Brain pericyte (primary cell): ENCODE measurements at regions not wholly inside any gene's neighbourhood (a gene's known extent, or its start where the extent isn't known, plus 50 kb on each side); places are given as distances from the start of the nearest gene placed in this dataset.
A peak's percentile ranks its signal among the peaks of the same experiment; 100 is the strongest.

Experiments
- DNase-seq: peaks from one replicate; pipeline ENCODE4 v3.0.0-alpha.2; 2012; ENCODE audit warnings: low read depth, low spot score

DNA sequence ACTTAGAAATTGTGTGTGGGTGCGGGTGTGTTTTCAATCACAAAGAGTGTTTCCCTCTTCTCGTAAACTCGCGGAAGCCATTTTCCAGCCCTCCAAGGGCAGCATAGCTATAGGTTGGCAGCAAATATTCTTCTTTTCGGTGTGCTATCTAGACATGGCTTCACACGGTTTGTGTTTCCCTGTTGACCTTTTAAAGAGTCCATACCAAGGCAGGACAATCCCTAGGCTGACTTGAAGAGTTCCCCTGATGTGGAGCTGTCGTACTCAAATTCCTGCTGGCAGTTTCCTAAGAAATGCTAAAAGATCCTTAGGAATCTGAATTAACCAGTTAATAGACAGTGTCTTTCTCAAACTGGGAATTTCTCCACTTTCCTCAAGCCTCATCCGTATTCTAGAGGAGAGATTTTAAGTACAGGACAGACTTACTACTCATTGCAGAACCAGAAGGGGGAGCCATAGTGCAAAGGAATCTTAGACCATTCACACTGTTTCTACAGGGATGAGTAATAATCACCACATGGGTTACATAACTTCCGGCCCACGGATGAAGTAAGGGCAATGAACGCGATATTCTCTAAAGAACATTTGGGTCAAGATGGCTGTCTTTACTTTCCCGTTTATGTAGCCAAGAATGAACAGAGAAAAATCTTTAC lies 288.6 kb upstream of the ELAC2 start:
- no peak for DNase-seq

DNA sequence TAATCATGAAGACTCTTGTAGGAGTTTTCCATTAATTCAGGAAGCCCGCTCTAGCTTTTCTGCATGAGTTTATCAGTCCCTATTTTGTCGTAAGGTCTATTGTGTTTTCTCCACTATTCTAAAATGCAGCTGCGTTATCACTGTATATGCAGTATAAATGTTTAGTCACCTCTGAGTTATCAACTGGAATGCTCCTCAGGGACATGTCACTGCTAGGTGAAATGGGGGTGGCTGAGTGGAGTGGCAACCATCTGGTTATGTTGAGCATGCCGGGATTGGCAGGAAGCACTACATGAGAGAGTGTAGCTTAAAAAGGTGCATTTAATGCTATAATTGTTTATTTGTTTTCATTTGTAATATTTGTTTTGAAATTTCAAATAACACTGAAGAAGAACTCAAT lies 285.2 kb upstream of the ELAC2 start:
- DNase-seq, result no peak

DNA sequence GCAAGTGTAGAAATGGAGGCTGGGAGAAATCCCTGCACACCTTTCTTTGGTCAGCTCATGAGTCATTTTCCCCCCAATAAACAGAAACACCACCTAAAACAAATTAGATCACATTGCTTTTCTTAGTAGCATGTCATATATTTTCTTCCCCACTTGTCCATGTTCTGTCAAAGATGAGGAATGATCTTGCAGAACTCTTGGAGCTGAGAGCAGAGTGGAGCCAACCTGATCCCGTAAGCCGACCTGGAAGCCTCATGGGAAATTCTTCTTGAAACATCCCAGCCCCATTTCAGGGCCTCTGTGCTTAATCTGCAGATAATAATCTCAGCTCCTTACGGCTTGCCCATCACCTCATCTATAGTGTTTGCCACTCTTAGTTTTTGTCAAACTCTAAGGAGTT lies 284.6 kb upstream of the ELAC2 start:
- no peak for DNase-seq

DNA sequence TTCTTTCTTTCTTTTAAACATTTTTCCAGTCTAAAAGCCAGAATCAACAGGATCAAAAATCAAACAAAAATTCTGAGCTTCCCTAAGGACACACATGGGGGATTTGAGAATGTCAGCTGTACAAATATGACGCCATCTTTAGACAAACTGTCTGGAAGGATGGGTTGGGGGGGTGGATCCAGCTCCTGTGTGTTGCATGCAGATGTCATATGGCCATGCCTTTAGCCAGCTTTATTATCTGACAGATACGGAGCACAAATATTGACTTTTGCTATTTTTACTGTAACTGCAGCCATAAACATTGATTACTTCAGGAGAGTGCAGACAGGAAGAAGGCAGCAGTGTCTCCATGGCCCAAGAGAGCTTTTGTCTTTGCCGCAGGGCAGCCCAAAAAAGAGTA lies 279.4 kb upstream of the ELAC2 start:
- peak; percentile 62 for DNase-seq

DNA sequence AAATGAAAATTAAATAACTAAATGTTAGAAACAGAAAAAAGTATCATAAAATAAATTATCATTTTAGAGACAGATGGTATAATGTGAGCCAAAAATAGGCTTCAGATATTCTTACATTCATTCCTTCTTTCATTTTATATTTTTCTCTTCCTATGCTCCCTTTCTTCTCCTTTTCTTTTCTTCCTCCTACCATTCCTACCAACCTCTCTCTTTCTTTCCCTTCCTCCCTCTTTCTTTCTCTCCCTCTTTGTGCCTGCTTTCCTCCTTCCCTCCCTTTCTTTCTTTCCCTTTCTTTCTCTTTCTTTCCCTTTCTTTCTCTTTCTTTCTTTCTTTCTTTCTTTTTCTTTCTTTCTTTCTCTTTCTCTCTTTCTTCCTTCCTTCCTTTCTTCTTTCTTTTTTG lies 275.6 kb upstream of the ELAC2 start:
- DNase-seq, result no peak

DNA sequence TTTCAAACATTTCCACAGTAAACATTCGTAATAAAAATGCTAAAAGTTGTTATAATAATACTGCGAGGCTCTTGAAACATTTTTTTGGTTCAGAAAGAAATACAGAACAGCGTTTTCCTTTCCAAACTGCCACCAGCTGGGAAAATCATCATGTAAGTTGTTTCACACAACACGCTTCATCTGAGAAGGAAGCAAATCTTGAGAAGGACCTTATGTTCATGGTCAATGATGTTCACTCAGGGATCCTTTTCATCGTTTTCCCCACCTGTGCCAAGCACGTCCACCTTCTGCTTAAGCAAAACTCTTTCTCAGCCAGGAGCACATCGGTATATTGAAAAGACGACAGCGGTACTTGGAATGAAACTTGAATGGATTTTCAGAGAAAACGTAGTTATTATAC lies 274.5 kb upstream of the ELAC2 start:
- DNase-seq, result no peak

DNA sequence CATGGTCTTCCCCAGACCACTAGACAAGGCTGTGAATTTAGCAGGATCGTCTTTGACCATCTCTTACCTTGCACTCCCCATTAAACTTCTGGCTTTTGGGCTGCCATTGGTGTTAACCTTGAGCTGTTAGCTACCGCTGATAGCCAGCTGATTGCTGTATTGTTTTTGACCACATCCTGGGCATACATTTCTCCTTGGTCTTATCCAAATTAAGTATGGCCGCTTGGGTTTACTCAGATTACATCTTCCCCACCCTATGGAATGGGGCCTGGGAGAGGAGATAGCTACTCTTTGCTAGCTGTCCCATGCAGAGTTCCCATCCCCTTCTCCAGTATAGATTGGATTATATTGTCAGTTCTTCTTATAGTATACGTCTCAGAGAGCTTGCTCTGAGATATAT lies 270.4 kb upstream of the ELAC2 start:
- DNase-seq, result no peak

DNA sequence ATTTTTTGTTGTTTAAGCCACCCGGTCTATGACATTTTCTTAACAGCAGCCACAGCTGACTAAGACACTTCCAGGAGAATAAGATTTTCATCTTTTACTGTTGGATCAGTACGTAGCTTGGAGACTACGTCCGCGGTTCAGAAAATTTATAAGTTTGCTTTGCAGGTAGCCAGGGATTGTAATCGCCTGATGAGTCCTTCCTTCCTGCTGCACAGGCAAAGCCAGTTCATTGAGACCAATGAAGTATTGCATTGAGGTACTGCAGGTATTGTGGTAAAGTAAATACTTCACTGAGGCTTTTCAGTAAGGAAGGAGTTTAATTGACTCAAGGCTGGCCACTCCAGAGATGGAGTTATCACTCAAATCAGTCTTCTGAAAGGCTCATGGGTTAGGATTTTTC lies 269.4 kb upstream of the ELAC2 start:
- no peak for DNase-seq

DNA sequence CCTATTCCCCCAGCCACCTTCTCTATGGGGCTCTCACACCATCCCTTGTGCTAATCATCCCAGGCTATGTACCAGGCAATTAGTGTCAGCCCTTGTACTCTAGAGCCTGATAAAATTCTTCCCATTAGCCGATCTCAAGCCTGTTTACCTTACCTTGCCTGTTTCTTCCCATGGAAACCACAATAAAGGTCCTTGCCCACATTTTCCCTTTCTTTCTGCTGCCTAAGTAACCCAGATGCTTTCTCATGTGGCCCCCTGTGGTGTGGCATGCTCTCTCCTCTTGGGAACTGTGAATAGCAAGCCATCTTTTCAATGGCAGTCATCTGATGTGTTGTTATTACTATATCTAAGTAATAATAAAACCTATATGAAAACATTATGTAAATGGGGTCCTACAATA lies 265.8 kb upstream of the ELAC2 start:
- no peak for DNase-seq

DNA sequence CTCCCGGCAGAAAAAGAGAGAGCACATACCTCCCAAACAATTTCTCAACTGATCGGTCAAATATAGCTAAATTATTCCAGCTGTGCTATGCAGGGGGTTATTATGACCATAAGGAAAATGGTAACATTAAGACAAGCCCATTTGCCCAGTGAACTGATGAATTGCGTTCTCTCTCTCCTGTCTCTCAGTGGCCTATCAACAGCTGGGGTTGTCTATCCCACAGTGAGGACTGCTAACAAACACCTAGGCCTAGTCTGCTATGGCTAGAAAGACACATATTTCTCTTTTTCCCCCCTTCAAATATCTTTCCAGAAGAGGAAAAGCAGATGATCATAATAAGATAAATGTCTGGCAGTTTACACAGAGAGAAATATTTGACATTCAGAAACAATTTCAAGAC lies 263.8 kb upstream of the ELAC2 start:
- DNase-seq, result no peak

DNA sequence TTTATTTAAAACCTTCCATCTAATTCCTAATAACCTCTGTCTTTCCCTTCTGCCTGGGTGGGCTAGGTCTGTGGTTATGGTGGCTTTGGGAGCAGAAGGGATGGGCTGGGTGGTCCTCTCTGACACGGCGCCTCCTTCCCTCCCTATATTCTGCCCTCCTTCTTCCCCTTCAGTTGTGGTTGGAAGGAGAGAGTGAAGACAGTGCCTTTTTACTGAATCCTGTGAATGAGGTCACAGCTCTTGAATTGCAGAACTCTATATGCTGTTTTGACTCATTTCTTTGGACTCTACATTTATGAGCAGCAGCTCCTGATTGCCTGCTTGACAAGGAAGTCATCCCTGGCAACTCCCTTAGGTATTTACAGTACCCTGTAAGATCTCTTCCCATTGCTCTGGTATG lies 256.0 kb upstream of the ELAC2 start:
- DNase-seq, result no peak

DNA sequence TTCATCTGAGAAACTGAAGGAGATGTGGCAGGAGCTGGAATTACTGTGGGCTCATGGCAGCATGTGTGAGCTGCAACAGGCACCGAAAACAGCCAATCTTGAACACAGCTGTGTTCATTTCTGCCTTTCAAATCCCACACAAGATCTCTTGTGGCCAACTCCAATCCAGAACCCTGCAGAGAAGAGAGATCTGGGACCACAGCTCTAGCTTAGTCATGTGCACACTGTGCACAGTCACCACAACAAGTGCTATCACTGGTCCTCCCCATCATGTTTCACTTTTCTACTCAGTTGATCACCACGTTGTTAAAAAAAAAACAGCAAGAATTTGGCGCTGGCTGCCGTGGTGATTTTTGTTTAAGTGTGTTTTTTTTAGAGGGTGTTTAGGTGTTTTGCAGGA lies 254.5 kb upstream of the ELAC2 start:
- DNase-seq, result no peak

DNA sequence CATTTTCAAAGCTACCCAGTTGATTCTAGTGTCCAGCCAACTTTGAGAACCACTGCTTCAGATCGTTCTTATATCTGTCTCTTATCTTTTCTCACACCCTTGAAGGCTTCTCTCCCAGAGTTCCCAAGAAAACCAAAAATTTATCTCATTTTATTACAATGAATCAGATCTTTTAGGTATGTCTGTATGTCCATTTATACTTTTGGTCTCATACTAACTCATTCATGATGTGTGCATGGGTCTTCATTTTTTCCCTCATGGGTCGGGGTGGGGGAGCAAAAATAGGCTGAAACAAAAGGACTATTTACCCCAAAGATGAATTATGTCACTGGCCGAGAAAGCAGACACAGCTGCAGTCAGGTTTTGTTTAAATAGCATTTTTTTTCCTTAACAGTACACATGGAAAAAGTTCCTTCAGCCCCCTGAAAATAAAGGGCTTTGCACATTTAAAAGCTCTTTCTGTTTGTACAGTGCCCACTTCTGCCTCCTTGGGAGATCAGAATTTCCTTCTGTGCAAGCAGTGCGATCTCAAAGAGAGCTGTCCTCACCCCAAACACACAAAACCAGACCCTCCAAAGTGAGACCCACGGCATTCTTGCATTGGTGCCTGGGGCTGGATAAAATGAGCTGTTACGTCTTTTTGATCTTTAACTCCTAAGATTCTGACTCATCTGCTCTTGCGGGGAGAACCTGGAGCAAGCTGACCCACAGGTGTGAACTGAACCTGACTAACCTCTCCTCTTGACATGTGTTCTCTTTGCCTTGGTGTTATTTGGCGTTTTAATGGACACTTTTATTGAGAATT lies 251.2 kb upstream of the ELAC2 start:
- DNase-seq, result no peak

DNA sequence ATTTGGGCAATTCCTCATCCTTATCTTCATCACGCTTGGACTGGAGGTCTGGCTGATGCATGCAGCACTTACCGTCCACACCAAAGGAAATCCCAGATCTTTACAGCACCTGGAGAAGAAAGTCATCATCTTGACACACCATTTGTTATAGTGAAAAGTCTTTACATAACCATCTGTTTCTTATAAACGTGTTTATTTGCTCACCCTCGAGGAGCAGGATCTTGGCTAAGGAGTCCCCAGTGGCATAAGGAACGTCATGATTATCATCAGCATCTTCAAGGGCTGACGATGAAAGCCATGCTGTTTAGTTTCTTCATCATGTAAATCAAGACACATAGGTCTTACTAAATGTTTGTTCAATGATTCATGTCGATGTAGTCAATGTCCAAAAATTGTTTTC lies 248.8 kb upstream of the ELAC2 start:
- peak; percentile 7 for DNase-seq

DNA sequence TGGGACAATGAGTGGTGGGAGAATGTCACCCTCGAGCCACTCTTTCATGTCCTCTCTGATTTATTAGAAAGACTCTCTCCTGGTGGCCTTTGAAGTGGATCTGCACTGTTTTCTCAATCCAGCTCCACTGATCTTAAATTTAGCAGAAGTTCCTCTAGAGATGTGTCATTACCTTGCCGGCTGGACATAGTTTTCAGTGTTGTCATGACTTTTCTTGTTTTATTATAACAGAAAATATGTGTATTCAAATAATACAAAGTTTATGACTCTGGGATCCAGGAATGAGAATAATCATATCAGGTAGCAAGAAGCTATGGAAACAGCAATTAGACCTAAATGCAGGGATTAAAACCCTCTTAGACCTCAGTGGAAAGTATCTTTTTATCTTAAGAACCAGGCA lies 247.5 kb upstream of the ELAC2 start:
- DNase-seq, result no peak

DNA sequence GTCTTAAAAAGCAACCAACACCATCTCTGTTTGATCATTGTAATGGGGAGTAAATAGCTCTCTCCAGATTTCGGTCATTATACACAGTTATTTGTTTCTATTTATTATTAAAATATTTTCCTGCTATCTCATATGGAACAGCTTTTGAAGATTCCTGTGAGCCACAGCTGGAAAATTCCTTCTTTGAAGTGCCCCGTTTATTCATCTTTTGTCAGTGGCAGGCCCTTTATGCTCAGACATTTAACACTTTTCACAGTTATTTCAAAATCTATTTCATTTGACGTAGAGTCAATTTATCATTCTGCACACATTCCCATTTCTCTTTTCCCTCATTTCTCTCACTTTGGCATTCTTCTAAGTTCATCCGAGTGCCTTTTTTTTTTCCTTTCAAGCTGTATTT lies 245.9 kb upstream of the ELAC2 start:
- no peak for DNase-seq

DNA sequence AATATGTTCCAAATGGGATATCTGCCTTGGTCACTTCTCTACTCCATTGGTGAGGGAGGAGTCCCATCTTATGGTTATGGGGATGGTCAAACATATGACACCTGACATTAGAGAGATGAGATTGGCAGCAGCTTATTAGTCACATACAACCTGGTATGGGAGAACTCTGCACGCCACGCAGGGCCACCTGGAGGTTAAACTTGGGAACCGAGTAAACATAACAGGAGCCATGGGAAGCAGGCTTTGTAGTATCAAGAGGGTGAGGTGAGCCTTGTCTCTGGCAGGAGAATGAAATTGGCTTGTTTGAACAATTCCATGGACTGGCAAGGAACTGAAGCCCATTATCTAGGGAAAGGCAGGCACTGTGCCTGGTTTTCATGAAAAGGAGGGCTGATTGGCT lies 238.7 kb upstream of the ELAC2 start:
- DNase-seq, result no peak

DNA sequence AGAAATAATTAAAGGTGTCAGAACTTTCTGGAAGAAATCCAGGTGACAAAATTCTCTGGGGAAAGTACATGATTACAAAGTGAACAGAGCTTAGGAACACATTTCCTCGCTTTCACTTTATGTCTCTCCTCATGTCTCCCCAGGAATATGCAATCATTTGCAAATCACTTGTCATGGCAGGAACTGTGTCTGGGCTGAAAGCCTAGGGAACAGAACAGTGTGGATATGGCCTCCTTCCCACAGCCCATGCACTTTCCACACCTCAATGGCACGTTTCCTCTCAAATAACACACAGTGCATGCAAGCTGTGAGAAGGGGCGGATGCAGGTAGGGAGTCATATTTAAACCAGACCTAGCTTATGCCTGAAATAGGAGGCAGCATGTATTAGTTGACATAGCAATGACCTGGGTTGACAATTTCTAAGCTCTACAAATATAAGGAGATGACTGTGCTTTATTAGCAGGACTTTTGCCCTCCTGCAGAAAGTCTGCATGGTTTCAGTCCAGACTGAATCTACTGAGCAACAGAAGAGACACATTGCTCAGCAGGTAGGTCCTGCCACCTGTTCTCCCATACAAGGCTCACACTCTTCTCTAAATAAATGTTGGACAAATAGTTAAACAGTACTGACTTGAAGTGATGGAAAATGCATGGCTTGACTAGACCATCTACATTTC lies 236.0 kb upstream of the ELAC2 start:
- DNase-seq, result no peak

DNA sequence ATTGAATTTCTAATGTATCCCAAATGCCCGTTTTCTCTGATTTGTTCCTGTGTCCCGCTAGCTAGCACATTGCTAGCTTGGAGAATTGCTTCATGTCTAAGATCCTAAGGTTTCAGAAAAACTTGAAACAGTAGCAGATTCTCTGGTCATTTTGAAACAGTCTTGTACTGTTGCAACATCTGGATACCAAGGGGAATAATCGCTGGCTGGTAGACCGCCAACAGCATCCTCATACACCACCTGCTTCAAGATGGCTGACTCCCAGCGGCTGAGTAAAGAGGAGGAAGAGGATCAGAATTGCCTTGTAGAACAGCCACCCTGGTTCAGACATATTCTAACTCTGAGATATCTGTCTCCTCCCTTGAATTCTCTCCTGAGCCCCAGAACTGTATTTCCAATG lies 226.7 kb upstream of the ELAC2 start:
- no peak for DNase-seq

DNA sequence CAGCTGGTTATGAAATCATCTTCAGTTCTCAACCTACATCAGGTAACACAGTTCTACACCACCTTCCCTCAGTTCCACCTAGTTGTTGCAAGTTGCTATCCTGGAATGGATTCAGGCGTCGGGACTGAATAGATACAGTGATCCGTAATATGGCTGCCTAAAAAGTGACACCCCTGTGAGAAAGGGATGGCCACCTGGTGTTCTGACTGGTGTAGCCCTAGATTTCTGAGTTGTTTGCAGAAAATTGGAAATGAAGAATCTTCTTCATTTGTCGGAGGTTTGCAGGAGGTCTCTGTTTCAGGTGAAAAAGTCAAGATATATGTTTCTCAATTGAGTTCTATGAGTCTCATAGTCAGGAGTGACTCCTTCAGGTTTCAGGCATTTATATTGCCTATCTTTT lies 225.8 kb upstream of the ELAC2 start:
- DNase-seq, result no peak

DNA sequence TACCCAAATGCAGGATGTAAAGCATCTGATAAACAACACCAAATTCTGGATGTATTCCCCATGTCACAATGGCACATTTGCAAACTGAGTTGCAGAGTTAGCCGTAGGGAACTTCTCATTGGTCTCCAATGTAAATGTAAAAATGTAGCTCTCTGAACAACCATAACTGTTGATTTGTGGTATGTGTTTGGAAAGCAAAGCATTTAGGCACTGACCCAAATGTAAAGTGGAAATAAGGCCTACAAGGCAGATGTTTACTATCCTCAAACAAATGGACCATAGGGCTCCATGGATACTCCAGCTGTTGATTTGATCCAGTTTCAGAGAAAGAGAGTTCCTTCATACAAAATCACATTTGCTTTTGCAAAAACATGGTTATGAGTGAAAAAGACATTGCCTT lies 223.0 kb upstream of the ELAC2 start:
- no peak for DNase-seq

DNA sequence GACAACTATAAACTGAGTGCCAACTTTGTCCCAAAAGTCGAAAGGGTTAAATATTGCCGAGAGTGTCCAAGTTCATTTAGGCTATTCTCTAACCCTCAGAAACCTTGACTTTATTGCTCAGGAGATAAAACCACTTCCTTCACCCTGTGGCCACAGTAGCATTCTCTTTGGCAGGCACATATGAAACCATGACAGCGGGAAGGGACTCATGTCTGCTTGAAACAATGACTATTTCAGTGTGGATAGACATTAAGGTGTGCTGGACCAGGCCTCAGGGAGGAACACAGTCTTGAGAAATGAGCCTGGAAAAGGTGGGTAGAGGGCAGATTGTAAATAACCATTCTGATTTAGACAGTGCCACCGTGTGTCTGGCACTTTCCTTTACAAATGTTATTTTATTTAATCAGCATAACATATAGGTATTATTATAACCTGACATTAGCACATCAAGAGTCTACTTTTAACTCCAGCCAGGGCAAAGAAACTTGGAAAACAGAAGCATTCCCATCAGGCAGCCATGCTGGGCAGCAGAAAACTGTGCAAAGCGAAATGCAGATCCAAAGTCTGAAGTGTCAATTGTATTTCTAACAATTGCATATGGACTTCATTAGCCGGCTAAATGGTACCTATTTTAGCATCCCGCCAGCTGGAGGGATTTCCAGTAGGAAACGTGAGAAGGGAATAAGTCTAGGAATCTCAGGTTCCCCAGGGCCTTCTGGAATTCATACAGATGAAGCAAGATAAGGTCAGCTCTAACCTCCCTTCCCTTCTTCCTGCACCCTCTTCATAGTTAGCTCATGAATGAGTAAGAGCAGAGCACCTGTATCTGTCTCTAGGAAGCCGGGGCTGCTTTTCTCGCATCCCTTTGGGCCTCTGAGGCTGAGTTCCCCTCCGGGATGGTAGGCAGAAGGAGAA lies 212.8 kb upstream of the ELAC2 start:
- no peak for DNase-seq
